ENCODE measurements at regions not wholly inside any gene's neighbourhood (a gene's known extent, or its start where the extent isn't known, plus 50 kb on each side); places are given as distances from the start of the nearest gene placed in this dataset.

- DNase-seq = no peak
These were observed 50.6 kb upstream of the TMEM244 start for GRCh38 chr6:129911732-129912131.

Measured in NCI-H524 (cell line).